Astrocyte (in vitro differentiated cells and primary cell): ENCODE measurements at regions not wholly inside any gene's neighbourhood (a gene's known extent, or its start where the extent isn't known, plus 50 kb on each side); places are given as distances from the start of the nearest gene placed in this dataset.

ENCODE experiments used
- EZH2 ChIP-seq: IDR thresholded peaks from 2 replicates; pipeline ENCODE4 v1.6.1; 2012; ENCODE audit warnings: mild to moderate bottlenecking, low read length, inconsistent platforms; ENCODE audit not compliant: insufficient read depth
- TF ChIP-seq, protein P1 (sequence below): IDR thresholded peaks from 2 replicates; pipeline ENCODE4 v1.5.1; 2011; ENCODE audit warnings: low read depth, mild to moderate bottlenecking, inconsistent platforms, low read length, moderate library complexity; ENCODE audit not compliant: insufficient read depth

- TF ChIP-seq, protein P1, sequence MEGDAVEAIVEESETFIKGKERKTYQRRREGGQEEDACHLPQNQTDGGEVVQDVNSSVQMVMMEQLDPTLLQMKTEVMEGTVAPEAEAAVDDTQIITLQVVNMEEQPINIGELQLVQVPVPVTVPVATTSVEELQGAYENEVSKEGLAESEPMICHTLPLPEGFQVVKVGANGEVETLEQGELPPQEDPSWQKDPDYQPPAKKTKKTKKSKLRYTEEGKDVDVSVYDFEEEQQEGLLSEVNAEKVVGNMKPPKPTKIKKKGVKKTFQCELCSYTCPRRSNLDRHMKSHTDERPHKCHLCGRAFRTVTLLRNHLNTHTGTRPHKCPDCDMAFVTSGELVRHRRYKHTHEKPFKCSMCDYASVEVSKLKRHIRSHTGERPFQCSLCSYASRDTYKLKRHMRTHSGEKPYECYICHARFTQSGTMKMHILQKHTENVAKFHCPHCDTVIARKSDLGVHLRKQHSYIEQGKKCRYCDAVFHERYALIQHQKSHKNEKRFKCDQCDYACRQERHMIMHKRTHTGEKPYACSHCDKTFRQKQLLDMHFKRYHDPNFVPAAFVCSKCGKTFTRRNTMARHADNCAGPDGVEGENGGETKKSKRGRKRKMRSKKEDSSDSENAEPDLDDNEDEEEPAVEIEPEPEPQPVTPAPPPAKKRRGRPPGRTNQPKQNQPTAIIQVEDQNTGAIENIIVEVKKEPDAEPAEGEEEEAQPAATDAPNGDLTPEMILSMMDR: no peak
- no peak for TF ChIP-seq EZH2
Measured at GRCh38 chr4:135672202-135672601, 1470.6 kb upstream of the PABPC4L start.
